Cardiac fibroblast (primary cell): ENCODE measurements at regions not wholly inside any gene's neighbourhood (a gene's known extent, or its start where the extent isn't known, plus 50 kb on each side); places are given as distances from the start of the nearest gene placed in this dataset.

Experiments
- DNase-seq, 2 donors: peaks; one replicate each; pipeline versions ENCODE4 v3.0.0 to v3.0.0-alpha.2; 2010; ENCODE audit warnings: low read depth in 2 of 2
- H3K4me3 ChIP-seq, 2 donors: replicated peaks in 1 of 2; 1 replicate in 1 of 2; 2 replicates in 1 of 2; pipeline ENCODE4 v1.5.1; 2011; ENCODE audit warnings: low read depth in 2 of 2, low read length in 2 of 2, mild to moderate bottlenecking in 2 of 2, moderate library complexity in 1 of 2
- CTCF ChIP-seq: IDR thresholded peaks from one replicate; pipeline ENCODE4 v1.5.1; 2011; ENCODE audit warnings: low read depth, mild to moderate bottlenecking, low read length, inconsistent platforms

DNA sequence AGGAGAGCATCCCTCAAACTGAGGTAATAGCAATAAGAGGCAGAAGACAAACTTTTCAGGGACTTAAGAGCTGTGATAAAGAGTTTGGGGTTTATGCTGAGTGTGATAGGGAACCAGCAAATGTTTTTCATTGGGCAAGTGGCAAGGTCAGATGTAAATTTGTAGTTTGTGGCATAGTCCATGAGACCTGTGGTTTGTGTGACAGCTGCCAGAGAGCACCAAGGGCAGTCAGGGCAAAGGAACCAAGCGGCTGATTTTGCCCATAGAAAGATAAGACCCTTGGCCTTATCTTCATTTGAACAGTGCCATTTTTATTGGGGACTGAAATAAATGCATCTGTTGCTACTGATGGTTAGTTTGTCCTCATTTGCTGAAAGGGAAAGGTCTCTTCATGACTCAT, 220.3 kb downstream of the LRRN1 start:
- H3K4me3 ChIP-seq, result no peak overlapping the region
- no peak for TF ChIP-seq CTCF
- no peak for DNase-seq

DNA sequence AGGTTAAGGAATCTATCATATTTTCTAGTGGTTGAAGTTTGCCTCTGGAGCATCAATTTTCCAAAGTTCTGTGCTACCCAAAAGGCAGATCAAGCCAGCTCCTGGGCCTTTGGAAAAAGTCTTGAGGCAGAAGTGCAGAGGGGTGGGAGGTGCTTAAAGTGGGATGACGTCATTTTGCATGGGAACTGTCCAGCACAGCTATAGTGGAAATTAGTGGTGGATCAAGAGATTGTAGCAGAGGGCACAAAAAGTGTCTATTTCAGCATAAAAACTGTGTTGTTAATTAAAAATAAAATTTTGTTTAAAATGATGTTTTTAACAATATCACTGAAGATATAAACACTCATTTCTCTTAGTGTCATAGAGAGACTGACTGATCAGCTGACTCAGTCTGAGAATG, 221.9 kb downstream of the LRRN1 start:
- H3K4me3 ChIP-seq, result no peak overlapping the region
- no peak for TF ChIP-seq CTCF
- no peak for DNase-seq

- TF ChIP-seq CTCF, result no peak
- no peak for DNase-seq
- H3K4me3 ChIP-seq, result no peak overlapping the region
Observed at GRCh38 chr3:4029135-4029534, 229.9 kb downstream of the LRRN1 start.

DNA sequence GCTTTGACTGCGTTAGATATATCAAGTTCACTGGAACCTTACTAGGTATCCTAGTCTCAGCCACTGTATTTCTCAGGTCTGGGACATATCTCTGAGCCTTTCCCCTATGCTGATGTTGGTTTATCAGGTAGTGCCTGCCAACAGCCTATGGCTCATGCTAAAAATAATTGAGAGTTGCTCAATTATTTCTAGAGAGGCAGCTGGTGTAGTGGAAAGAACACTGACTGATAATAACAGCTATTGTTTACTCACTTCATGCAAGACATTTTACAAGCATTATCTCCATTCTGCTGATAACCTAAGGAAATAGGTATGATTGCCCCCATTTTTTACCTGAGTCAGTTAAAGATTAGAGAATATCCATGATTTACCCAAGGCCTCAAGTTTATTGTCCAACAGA, 231.4 kb downstream of the LRRN1 start:
- TF ChIP-seq CTCF, result no peak
- no peak for DNase-seq
- H3K4me3 ChIP-seq, result no peak overlapping the region

DNA sequence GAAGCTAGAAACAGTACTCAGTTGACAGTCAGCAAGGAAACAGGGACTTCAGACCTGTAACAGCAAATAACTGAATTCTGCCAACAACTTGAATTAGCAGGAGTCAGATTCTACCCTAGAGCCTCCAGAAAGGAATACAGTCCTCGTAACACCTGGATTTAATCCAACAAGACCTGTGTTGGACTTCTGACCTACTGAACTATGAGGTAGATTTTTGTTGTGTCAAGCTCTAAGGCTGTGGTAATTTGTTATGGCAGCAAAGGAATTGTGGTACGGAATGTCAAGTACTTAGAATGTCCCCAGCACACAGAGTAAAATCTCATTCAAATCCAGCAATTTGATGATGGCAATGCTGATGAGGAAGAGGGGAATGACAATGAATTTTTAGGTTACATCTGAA, 234.1 kb downstream of the LRRN1 start:
- TF ChIP-seq CTCF, result no peak
- no peak for DNase-seq
- no peak overlapping the region for H3K4me3 ChIP-seq

- TF ChIP-seq CTCF, result no peak
- H3K4me3 ChIP-seq, result no peak overlapping the region
- DNase-seq, result no peak
Observed at GRCh38 chr3:4036046-4036445, 236.8 kb downstream of the LRRN1 start.

GRCh38 chr3:4038351-4038750, 239.1 kb downstream of the LRRN1 start:
- no peak for TF ChIP-seq CTCF
- no peak for DNase-seq
- H3K4me3 ChIP-seq, result no peak overlapping the region
